Fibroblast of skin of left quadriceps (primary cell): ENCODE measurements at regions not wholly inside any gene's neighbourhood (a gene's known extent, or its start where the extent isn't known, plus 50 kb on each side); places are given as distances from the start of the nearest gene placed in this dataset.

Experiments
- DNase-seq, 2 experiments: peaks; one replicate each; pipeline ENCODE4 v3.0.0-alpha.2; 2013; ENCODE audit warnings: low read depth in 2 of 2

DNA sequence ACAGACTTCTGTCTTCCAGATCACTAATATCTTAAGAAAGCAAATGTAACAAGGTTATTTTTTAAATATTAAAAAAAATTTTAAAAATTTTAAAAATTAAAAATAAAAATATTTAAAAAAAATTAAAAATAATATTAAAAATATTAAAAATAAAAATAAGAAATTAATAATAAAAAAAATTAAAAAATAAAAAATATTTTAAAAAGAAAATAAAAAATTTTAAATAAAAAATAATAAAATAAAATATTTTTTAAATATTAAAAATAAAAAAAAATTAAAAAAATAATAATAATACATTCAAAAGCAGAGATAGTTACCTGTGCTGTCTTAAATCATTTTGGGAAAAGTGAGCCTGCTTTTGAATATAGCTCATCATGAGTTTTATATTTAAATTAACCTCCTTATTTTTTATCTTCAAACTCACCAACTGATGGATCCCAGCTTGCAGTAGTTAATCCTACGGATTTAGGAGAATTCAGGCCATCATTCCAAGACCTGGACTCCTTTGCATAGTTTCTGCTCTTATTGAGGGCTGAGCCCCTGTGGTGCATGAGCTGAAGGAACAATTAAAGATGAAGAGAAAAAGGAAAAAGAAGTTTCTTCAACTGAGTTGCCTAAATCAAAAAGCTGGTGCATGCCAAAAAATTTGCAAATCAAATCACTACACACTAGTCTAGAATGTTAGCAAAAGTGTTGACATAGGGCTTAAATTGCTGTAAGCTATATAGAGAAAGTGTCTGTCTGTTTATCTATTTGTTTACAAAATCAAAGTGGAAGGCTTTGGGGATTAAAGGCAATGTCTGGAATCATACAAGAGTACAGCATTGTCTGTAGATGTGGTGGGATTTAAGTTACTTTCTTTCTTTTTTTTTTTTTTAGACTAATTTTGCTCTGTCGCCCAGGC, 50.5 kb upstream of the ZNF438 start:
- no peak for DNase-seq

GRCh38 chr10:31083765-31084184, 52.1 kb upstream of the ZNF438 start:
- no peak for DNase-seq

DNA sequence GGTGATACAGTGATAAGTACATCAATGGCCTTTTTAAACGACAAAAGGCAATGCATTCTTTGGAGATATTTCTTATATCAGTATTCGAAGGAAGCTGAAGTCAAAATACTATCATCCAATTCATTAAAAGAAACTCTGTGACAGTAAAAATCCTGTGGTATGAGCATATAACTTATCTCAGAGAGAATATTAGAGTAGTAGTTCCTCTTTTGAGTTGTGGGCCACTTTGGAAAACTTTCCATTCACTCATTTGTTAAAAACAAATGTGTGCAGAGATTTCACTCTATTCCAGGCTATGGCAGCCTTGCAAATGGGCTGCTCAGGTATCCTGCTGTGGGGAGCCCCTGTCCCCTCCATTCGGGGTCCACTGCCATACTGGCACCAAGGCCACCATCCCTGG, 55.3 kb upstream of the ZNF438 start:
- DNase-seq: no peak

GRCh38 chr10:31087851-31088250, 56.2 kb upstream of the ZNF438 start:
- DNase-seq: no peak

DNA sequence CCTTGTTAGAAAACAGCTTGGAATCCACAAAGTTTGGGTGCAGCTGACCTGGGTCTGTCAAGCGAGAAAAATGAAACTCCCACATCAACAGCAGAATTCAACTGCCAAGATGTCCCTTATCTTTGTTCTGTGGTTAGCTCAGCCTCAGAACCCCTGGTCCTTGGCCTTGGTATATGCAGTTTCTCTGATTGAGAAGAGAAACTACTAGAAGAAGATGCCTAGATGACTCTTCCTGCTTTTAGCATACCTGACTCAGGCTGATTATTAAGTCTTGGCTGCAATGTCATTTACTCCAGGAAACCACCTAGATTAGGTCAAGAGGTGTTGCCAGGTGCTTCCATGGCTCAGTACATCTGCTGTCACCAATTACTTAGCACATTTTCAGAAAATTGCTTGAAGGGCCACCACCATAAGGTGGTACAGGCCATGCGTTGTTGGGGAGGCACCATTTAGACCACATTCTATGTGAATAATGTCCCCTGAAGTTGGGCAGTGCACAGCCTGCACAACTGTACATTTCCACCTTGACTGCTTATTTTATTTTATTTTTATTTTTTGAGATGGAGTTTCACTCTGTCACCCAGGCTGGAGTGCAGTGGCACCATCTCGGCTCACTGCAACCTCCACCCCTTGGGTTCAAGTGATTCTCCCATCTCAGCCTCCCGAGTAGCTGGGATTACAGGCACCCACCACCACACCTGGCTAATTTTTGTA, 59.4 kb upstream of the ZNF438 start:
- DNase-seq: no peak

DNA sequence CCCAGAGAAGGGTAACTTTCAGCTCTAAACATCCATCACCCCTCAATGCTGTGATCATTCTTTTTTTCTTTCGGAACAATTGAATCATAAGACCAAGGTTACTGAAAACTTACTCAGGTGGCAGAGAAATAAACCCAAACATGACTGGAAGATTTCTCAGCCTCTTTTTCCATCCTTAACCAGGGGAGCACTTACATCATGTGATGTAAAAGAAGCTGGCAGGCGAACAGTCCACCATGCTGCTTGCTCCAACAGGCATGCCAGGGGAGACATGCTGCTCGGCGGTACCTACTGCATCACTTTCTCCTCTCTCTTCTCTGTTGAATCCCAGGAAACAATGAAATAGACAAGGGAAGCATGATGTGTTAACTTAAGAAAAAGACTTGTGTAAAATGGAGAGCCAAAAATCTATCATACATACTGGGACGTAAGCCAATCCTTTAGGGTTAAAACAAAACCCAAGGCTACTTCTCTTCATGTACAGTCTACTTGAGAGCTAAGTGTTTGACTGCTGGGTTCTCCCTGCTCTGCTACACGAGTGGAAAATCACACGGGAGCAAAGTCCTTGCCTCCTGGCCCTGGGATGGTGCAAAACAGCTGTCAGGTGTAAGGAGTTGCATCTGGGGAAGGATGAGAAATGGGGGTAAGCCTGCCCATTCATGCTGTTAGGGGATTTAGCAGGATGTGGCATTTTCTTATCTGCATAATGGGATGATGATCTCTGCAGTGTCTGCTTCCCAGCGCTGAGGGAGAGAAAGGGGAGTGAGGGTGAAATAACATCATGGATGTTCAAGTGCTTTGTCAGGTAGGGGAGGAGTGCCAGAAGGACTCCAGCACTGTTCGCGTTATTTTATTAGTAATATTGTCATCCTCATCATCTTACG, 64.3 kb upstream of the ZNF438 start:
- DNase-seq: no peak

DNA sequence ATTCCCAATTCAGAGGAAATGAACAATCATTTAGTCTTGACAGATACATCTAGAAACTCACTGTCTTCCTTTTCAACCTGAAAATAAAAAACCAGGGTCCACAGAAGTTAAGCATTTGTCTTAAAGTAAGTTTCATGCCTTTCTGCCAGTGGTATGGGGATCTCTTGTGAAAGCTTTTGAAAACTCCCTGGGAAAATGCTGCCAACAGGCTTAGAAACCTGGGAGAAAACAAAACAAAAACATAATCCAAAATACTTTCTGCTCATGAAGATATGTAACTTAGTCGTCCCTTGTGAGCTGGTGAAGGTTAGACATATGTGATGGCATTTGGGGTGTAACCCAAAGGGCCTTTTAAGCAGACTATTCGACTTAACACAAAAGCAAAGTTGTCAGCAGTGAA, 66.4 kb upstream of the ZNF438 start:
- no peak for DNase-seq

DNA sequence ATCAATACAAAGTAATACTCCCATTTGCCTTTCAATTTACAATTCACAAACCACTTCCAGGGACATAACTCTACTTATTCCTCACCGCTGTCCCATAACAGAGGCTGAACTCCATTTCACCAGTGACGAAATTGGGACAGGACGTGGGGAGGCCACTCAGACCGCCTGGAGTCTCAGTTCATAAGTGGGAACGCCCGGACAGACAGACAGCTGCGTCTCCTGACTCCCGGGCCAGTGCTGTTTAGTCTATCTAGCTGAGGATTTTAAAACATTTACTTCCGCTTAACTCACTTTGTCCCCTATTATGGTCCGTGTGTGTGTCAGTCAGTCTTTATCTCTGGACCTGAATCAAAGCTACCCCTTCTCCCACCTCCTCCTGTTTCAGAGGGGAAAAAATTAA, 67.4 kb upstream of the ZNF438 start:
- DNase-seq: no peak

DNA sequence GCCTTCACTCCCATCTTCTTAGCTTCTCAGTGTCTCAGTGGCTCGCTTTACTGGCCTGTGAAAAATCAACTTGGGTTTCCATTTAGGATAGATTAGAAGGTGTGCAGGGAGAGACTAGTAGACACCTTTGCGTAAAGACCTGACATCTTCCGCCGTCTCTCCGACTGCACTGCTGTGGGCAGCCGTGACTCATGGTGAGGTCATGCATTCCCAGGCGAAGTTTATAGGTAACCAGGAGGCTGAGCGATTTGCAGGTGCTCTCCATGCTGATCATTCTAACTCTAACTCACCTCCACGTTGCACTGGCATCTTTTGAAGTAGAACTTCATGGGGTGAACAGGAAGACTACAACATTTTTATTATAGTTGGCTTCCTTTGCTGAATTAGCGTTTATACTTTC, 68.0 kb upstream of the ZNF438 start:
- DNase-seq: no peak

DNA sequence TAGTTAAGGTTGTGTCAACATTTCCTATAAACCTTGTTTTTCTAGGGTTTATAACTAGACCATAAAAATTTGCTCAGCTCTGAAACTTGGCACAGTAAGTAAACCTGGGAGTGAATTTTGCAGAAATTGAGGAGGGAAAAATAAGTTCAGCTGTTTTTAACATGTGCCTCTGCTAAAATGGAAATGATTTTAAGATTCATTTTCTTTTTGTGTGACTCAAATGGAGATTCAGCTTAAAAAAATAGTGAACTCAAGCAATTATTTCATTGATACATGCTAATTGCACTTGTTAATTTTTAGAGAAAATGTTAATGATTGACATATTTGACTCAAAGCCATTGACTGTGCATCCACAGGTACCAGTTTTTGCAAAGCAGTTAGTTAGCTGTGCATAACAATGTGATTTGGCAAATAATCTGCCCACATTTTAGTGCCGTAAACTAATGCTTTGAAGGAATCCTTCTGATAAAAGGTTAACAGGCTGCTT, 68.5 kb upstream of the ZNF438 start:
- no peak for DNase-seq

DNA sequence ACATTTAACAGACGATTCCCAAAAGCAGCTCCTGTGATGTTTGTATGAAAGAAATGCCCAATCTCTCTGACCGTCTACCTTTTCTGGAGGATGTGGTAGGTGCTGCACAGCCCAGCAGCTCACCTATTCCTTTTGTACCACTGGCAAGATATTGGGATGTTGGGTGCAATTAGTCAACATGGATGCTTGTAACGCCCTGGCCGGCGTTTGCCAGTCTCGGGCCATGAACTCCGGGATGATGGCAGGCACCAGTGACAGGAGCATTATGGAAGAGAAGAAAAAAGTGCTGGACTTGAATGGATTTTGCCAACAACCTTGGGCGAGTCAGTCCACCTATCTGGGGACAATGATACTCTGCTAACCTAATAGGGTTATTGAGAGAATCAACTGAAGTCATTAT, 69.0 kb upstream of the ZNF438 start:
- DNase-seq: no peak

DNA sequence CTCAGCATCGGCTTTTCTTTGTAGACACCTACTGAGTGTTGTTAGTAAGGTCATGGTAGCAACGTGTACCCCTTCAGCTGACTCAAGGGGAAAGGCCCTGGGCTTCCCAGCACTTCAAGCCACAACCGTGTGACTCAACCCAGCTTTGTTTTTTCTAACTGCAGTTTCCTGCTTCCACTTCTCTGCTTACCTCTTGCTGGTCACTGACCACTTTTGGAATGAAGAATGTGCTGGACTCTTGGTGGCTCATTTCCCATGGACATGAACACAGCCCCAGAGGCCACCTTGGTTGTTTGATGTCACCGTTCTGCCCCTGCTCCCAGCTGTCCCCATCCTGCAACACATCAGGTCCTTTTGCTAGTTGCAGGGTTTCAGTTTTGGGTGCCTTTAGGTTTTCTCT, 69.5 kb upstream of the ZNF438 start:
- DNase-seq: peak in 1 of 2 experiments; percentile 26

DNA sequence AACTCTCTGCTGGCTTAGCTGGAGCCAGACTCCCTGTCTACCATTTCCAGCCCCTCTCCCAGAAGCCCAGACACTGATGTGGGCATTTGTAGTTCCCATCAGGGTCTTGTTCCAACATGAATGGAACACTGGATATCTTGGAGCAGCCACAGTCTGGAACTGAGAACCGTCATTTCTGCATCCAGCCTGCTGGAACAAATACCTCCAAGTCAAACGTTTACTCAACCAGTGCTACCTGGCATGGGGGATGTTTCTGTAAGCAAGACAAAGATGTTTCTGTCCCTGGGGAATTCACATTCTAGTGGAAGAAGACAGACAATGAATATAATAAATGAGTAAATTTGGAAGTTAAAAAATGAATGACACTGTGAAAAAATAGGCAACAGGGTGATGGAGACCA, 70.8 kb upstream of the ZNF438 start:
- DNase-seq: no peak

- DNase-seq: no peak
Observed at GRCh38 chr10:31103112-31103511, 71.4 kb upstream of the ZNF438 start.

DNA sequence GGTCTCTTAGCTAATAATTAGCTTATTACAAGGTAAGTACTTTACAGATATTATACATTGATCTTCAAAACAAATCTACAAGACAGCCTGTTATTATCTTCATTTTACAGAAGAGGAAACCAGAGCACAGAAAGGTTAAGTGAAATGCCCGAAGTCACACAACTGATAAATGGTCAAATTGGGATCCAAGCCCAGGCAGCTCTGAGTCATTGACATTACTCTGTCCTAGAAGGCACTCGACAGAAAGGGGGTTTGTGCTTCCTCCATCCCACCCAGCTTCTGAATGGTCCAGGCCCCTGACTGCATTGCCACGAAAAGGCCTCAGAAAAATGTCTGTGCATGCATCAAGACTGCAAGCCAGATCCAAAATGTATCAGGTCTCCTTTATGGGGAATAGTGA, 81.3 kb upstream of the ZNF438 start:
- DNase-seq: no peak

DNA sequence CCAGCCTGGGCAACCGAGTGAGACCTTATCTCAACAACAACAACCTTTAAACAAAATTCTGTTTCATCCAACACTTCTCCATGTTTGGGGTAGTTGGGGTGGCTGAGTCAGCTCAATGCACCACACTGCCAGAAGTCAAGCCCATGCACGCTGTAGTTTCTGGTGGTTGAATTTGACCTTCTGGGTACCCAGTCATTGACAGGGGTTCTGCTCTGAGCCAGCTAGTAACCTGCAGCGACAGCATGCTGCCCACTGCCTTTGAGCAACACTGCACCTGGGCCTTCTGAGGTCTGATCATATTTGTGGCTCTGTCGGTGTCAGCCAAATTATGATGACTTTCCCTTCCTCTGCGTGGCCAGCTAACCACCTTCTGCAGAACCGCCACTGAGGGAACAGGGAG, 84.6 kb upstream of the ZNF438 start:
- no peak for DNase-seq

GRCh38 chr10:31118556-31118955, 86.9 kb upstream of the ZNF438 start:
- no peak for DNase-seq

DNA sequence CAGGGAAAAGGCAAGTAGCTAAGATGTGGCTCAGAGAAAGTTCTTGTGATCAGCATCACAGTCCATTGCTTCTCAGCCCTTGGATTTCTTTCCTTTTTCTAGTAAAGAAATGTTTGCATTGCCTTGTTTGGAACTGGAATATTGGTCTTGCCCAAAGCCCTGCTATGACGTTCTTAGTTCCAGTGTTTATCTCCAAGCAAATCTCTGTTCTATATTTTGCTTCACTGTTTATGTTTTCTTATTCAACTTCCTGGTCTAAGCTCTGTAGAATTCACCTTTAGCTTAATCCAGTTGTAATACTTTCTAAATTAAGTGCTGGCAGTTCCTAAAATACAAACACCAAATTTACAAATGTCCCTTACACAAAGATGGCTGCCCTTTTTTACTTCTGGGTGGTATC, 88.7 kb upstream of the ZNF438 start:
- DNase-seq: no peak

- DNase-seq: peak; percentile 71 to 75
Observed at GRCh38 chr10:31120961-31121685, 89.5 kb upstream of the ZNF438 start.

- peak; percentile 78 to 81 for DNase-seq
Observed at GRCh38 chr10:31121757-31122577, 90.3 kb upstream of the ZNF438 start.
